Esophagus muscularis mucosa (tissue), 3 donors: ENCODE measurements at regions not wholly inside any gene's neighbourhood (a gene's known extent, or its start where the extent isn't known, plus 50 kb on each side); places are given as distances from the start of the nearest gene placed in this dataset.

Experiments
- CTCF ChIP-seq, 3 experiments: fragments of 200-600 bp in 2 of 3; fragments of 450-650 bp in 1 of 3; sonication (generic) in 2 of 3; IDR thresholded peaks; one replicate each; pipeline ENCODE4 v1.5.1; 2017 to 2019; ENCODE audit warnings: antibody characterized with exemption in 3 of 3, mild to moderate bottlenecking in 2 of 3, moderate library complexity in 1 of 3
- EP300 ChIP-seq: sonication (generic); formaldehyde crosslinking; IDR thresholded peaks from one replicate; pipeline ENCODE4 v1.6.1; 2017; ENCODE audit warnings: antibody characterized with exemption

- TF ChIP-seq CTCF (IDR thresholded peaks at IDR 0.05) (no peak), EP300 (no peak)
Measured at GRCh38 chr10:21167288-21168010, 270.3 kb upstream of the NEBL start.
